ENCODE measurements at regions not wholly inside any gene's neighbourhood (a gene's known extent, or its start where the extent isn't known, plus 50 kb on each side); places are given as distances from the start of the nearest gene placed in this dataset.

DNA sequence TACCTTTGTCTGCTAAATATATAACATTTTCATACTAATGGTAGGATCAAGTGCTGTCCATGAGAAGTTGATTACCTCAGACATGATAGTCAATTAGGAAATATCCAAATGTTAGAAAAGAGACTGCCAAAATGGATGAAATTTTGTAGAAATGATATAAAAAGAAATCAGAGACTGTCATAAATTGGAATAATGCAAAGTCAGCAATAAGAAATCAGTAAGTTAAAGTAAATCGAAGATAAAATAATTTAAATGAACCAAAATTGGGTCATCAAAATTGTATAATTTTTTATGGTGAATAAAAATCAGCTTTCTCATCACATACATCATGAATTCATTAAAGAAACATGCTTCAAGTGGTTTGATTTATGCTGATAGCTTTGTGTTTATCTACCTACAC is 165.3 kb upstream of the CDH2 start:
- TF ChIP-seq, protein P1, sequence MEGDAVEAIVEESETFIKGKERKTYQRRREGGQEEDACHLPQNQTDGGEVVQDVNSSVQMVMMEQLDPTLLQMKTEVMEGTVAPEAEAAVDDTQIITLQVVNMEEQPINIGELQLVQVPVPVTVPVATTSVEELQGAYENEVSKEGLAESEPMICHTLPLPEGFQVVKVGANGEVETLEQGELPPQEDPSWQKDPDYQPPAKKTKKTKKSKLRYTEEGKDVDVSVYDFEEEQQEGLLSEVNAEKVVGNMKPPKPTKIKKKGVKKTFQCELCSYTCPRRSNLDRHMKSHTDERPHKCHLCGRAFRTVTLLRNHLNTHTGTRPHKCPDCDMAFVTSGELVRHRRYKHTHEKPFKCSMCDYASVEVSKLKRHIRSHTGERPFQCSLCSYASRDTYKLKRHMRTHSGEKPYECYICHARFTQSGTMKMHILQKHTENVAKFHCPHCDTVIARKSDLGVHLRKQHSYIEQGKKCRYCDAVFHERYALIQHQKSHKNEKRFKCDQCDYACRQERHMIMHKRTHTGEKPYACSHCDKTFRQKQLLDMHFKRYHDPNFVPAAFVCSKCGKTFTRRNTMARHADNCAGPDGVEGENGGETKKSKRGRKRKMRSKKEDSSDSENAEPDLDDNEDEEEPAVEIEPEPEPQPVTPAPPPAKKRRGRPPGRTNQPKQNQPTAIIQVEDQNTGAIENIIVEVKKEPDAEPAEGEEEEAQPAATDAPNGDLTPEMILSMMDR (IDR thresholded peaks at IDR 0.05; ENCODE audit: control extremely low read depth in 1 of 3, insufficient read depth in 1 of 3, low read depth in 1 of 3, low read length in 3 of 3): no peak
- TF ChIP-seq SIN3A (conservative IDR thresholded peaks at IDR 0.05 in 1 of 2, IDR thresholded peaks at IDR 0.05 in 1 of 2; ENCODE audit: low read depth in 1 of 2, low read length in 2 of 2) (no peak), POLR2A (IDR thresholded peaks at IDR 0.05; ENCODE audit: control extremely low read depth in 1 of 2, low read depth in 2 of 2, low read length in 2 of 2) (no peak), NRF1 (IDR thresholded peaks at IDR 0.05; ENCODE audit: low read depth, low read length) (no peak), GTF2F1 (IDR thresholded peaks at IDR 0.05; ENCODE audit: borderline replicate concordance, low read depth, low read length) (no peak), POLR2AphosphoS5 (IDR thresholded peaks at IDR 0.05; ENCODE audit: low read depth, low read length) (no peak), SRF (IDR thresholded peaks at IDR 0.05; ENCODE audit: low read depth, low read length) (no peak), ZNF274 (IDR thresholded peaks at IDR 0.05; ENCODE audit: borderline replicate concordance, extremely low read depth, low read length) (no peak)
- TF ChIP-seq, protein P2, sequence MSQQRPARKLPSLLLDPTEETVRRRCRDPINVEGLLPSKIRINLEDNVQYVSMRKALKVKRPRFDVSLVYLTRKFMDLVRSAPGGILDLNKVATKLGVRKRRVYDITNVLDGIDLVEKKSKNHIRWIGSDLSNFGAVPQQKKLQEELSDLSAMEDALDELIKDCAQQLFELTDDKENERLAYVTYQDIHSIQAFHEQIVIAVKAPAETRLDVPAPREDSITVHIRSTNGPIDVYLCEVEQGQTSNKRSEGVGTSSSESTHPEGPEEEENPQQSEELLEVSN (IDR thresholded peaks at IDR 0.05): no peak
